ENCODE measurements at regions not wholly inside any gene's neighbourhood (a gene's known extent, or its start where the extent isn't known, plus 50 kb on each side); places are given as distances from the start of the nearest gene placed in this dataset.

GRCh38 chr4:83839615-83840014 lies 303.7 kb downstream of the GPAT3 start:
- no peak for TF ChIP-seq CTCF (conservative IDR thresholded peaks at IDR 0.05; ENCODE audit: low read depth, low read length)
- DNase-seq (ENCODE audit: low read depth), result no peak

GRCh38 chr4:83837614-83838308 lies 301.9 kb downstream of the GPAT3 start:
- no peak overlapping the region for H3K4me3 ChIP-seq (ENCODE audit: low read depth, low read length)
- TF ChIP-seq CTCF (conservative IDR thresholded peaks at IDR 0.05; ENCODE audit: low read depth, low read length), result no peak
- no peak for DNase-seq (ENCODE audit: low read depth)

More at GRCh38 chr4:83839615-83840014, 303.7 kb downstream of the GPAT3 start:
- H3K4me3 ChIP-seq (ENCODE audit: low read depth, low read length), result no peak overlapping the region

DNA sequence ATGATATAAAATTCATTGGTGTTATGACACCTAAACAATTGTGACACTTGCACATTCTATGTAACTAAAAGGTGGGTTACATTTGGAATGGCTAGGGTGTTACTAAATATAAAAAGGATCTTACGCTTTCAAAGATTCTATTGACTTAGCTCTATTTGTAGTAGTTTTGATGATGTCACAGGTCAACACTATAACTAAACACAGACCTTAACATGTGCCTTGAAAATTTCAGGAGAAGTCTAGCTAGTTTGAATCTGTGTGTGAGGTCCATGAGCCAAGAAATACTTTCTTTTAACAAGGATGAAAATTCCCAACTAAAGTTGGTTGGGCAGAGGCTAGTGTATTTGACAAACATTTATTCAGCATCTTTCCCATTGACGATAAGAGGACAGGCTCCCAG lies 298.0 kb downstream of the GPAT3 start:
- TF ChIP-seq CTCF (conservative IDR thresholded peaks at IDR 0.05; ENCODE audit: low read depth, low read length), result no peak
- H3K4me3 ChIP-seq (ENCODE audit: low read depth, low read length), result no peak overlapping the region
- DNase-seq (ENCODE audit: low read depth), result no peak

DNA sequence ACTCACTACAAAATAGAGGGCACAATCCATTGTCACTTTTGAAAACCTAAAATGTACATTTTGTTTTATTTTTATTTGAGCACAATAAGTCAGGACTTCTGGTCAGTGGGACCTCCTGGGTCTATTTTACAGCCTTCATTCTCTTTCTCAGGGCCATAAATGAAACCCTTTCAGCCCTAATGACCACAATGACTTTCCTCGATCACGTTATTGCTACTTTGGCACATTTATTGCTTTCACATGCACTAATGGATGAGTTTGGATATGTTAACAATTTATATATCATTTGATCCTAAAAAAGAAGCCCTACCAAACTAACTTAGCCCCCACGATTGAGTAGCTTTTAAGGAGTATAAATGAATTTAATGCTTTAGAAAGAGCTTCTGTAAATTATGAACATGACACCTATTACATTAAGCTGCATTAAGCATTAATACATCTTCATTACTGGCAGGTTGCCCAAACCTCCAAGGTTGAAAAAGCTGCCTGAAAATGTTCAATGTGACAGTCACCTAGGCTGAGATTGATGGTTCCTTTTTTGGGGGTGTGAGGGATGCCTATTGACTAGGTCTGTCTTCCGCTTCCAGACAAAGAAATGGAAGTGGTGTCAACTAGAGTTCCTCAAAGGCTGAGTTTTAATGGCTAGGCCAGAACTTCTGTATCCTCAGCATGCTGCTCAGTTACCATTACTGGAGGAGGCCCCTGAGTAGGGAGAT lies 296.4 kb downstream of the GPAT3 start:
- no peak for TF ChIP-seq CTCF (conservative IDR thresholded peaks at IDR 0.05; ENCODE audit: low read depth, low read length)
- DNase-seq (ENCODE audit: low read depth), result no peak
- no peak overlapping the region for H3K4me3 ChIP-seq (ENCODE audit: low read depth, low read length)

DNA sequence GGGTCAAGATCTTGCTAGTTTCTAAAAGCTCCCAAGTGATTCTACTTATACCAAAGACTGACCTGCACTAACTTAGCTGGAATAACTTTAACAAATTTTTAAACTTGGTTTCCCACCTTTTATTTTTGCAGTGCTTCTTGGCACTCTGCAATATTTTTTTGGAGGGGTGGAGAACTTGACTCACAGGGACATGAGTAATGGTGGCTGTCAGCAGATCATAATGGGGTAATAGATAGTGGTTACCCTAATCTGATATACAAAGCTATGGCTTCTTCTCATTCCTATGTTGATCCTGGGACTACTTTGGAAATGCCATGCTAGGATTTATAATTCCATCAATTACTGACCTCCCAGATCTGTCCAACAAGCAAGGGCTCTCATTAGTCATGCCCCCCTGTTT lies 295.7 kb downstream of the GPAT3 start:
- TF ChIP-seq CTCF (conservative IDR thresholded peaks at IDR 0.05; ENCODE audit: low read depth, low read length), result no peak
- DNase-seq (ENCODE audit: low read depth), result no peak

DNA sequence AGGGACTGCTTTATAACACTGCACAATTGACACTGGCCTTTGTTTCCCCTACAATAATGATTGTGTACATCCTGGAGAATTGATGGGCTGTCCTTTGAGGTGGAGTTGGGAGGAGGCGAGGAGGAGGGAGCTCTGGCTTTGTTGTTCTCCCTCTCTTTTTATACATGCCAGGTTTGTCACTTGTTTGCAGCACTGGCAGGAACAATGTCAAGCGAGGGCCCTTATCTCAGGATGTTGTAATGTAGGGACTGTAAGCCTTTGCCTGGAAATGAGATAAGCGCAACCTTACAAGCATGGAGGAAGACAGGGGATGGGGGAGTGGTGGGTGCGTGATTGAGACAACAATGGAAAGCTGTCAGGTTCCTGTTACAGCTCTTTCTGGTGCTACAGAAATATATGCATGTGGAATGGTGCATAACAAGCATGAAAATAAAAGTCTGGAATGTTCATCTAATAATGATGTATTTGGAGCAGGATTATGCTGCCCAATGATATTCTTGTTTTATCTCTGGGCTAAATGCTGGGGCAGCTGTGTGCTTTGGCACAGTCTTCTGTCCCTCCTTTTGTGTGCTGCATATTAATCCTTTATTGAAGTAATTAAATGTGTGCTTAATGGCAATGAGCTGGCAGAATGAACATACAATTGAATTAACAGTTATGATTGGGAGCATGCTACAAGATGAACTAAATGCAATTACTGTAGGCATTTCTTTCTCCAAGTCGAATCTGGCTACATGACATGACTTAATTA lies 294.4 kb downstream of the GPAT3 start:
- no peak overlapping the region for H3K4me3 ChIP-seq (ENCODE audit: low read depth, low read length)
- no peak for TF ChIP-seq CTCF (conservative IDR thresholded peaks at IDR 0.05; ENCODE audit: low read depth, low read length)
- no peak for DNase-seq (ENCODE audit: low read depth)

More for the DNA sequence above, 295.7 kb downstream of the GPAT3 start:
- H3K4me3 ChIP-seq (ENCODE audit: low read depth, low read length), result no peak overlapping the region

Data from epithelial cell of proximal tubule (primary cell).